Activated B cell treated with CpG ODN at 0.5 μM for 24 hours (primary cell): ENCODE measurements at regions not wholly inside any gene's neighbourhood (a gene's known extent, or its start where the extent isn't known, plus 50 kb on each side); places are given as distances from the start of the nearest gene placed in this dataset.

ENCODE experiments used
- ATAC-seq: fragments of 200-7000 bp; cut with Tn5 transposase; one replicate; pipeline ENCODE4 v1.10.0; 2021; ENCODE audit warnings: low read depth, mild to moderate bottlenecking, moderate library complexity
- CTCF ChIA-PET: fragments of 350-600 bp; sonication (Branson Sonifier 250); formaldehyde crosslinking; loops from one replicate; lab custom pipeline; 2021; ENCODE audit warnings: antibody characterized with exemption; lab: Charles Lee
- POLR2A ChIA-PET: fragments of 350-600 bp; sonication (Branson Sonifier 250); formaldehyde crosslinking; loops from one replicate; lab custom pipeline; 2021; ENCODE audit warnings: antibody characterized with exemption; lab: Charles Lee
- DNase-seq: peaks from one replicate; pipeline ENCODE4 v3.0.0; 2022
- H3K27ac Mint-ChIP-seq: one replicate; pipeline ENCODE4 v1.8.0; 2020; ENCODE audit warnings: mixed read lengths
- H3K27me3 Mint-ChIP-seq: one replicate; pipeline ENCODE4 v1.8.0; 2021; ENCODE audit warnings: mixed read lengths
- H3K36me3 Mint-ChIP-seq: one replicate; pipeline ENCODE4 v1.8.0; 2021; ENCODE audit warnings: low read depth, mixed read lengths
- H3K4me1 Mint-ChIP-seq: one replicate; pipeline ENCODE4 v1.8.0; 2021; ENCODE audit warnings: mixed read lengths
- H3K4me3 Mint-ChIP-seq: one replicate; pipeline ENCODE4 v1.8.0; 2020; ENCODE audit warnings: mild to moderate bottlenecking, mixed read lengths
- H3K9me3 Mint-ChIP-seq: one replicate; pipeline ENCODE4 v1.8.0; 2020; ENCODE audit warnings: mixed read lengths
- intact Hi-C: fragments of 100-400 bp; cut with micrococcal nuclease; formaldehyde crosslinking; loops from one replicate; pipeline ENCODE4 v1.15.1; 2024
- TF ChIP-seq, protein P1 (sequence below): fragments of 200-600 bp; IDR thresholded peaks from one replicate; pipeline ENCODE4 v1.8.0; 2022; ENCODE audit warnings: antibody characterized with exemption, mild to moderate bottlenecking

DNA sequence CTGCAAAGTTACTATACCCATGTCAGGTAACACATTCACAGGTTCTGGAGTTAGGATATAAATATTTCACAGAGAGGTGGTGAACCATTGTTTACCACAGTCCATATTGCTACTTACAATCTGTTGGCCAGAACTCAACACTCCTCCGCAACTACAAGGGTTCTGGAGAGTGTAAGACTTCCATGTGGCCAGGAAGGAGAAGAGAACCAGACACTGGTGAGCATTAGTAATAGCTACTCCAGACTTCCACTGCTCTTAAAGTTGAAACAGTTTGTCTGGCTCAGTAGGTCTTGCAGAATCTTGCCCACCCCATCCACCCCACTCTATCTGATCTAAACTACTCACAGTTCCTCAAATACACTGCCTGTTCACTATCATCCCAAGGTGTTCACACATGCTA lies 369.6 kb downstream of the DUSP6 start:
- TF ChIP-seq, protein P1, sequence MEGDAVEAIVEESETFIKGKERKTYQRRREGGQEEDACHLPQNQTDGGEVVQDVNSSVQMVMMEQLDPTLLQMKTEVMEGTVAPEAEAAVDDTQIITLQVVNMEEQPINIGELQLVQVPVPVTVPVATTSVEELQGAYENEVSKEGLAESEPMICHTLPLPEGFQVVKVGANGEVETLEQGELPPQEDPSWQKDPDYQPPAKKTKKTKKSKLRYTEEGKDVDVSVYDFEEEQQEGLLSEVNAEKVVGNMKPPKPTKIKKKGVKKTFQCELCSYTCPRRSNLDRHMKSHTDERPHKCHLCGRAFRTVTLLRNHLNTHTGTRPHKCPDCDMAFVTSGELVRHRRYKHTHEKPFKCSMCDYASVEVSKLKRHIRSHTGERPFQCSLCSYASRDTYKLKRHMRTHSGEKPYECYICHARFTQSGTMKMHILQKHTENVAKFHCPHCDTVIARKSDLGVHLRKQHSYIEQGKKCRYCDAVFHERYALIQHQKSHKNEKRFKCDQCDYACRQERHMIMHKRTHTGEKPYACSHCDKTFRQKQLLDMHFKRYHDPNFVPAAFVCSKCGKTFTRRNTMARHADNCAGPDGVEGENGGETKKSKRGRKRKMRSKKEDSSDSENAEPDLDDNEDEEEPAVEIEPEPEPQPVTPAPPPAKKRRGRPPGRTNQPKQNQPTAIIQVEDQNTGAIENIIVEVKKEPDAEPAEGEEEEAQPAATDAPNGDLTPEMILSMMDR = no peak
- no peak overlapping the region for H3K27ac Mint-ChIP-seq
- no peaks in the 10 kb centered on the region for H3K9me3 Mint-ChIP-seq
- intact Hi-C loops = no loop called here
- DNase-seq (no peak), ATAC-seq (no peak)
- H3K4me3 Mint-ChIP-seq = no peak overlapping the region
- CTCF ChIA-PET = no interaction called here
- H3K36me3 Mint-ChIP-seq = no peaks in the 10 kb centered on the region
- peaks cover 2% of the 10 kb centered on the region for H3K27me3 Mint-ChIP-seq
- H3K4me1 Mint-ChIP-seq = no peaks in the 10 kb centered on the region
- POLR2A ChIA-PET = no interaction called here

DNA sequence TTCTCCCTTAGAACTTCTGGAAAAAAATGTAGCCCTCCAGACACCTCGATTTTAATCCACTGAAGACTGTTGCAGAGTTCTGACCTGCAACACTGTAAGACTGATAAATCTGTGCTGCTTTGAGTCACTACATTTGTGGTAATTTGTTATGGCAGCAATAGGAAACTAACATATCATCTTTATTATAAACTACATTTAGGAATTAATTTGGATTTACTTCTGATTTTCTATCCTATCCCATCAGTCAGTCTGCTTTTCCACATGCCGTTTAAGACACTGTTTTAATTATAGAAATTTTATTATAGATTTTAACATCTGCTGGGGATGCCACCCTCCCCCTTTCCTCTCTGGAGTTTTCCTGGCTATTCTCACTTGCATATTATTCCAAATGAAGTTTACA lies 375.2 kb downstream of the DUSP6 start:
- TF ChIP-seq, protein P1 = no peak
- Mint-ChIP-seq H3K36me3 (no peaks in the 10 kb centered on the region), H3K27ac (no peak overlapping the region), H3K27me3 (peaks cover 3% of the 10 kb centered on the region), H3K9me3 (no peaks in the 10 kb centered on the region), H3K4me3 (no peak overlapping the region), H3K4me1 (no peaks in the 10 kb centered on the region)
- ChIA-PET CTCF (no interaction called here), POLR2A (no interaction called here)
- intact Hi-C loops = no loop called here
- DNase-seq (no peak), ATAC-seq (no peak)

DNA sequence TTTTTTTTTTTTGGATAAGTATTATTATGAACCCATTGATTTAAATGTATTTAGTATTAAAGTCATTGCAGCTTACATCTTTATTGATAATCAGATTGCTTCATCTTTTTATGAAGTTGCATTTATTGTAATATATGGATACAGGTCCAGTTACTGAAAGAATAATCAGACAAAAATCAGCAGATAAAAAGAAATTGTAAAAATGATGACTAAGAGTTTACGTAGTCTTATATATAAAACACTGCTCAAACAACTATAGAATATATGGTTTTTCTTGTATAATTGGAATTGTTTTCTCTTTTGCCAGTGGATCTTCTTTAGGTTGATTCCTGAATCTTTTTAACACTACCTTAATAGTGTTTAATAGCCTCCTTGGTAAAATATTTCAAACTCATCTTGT lies 378.3 kb downstream of the DUSP6 start:
- POLR2A ChIA-PET = no interaction called here
- Mint-ChIP-seq H3K27ac (no peak overlapping the region), H3K4me3 (no peak overlapping the region), H3K9me3 (no peaks in the 10 kb centered on the region), H3K27me3 (peaks cover 3% of the 10 kb centered on the region), H3K36me3 (no peaks in the 10 kb centered on the region), H3K4me1 (no peaks in the 10 kb centered on the region)
- no peak for ATAC-seq
- intact Hi-C loops = no loop called here
- CTCF ChIA-PET = no interaction called here
- DNase-seq = no peak
- TF ChIP-seq, protein P1 = no peak

DNA sequence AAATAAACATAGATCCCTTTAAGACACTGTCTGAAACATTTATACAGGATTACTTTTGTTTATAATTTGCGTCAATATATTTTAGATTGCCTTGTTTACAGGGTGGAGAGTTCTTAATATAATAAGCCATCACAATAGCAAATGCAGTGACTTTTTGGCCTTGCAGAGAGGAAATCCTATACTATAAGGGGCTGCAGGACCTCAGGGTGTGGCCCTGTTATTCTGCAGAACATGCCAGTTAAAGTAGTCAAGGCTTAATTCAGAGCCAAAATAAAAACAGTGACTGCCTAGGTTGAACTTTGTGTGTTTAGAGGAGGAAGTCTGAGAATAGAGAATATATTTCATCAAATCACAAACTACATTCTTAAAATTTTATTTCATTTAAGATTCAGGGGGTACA lies 381.6 kb downstream of the DUSP6 start:
- ATAC-seq (no peak), DNase-seq (no peak)
- intact Hi-C loops = no loop called here
- H3K9me3 Mint-ChIP-seq = no peaks in the 10 kb centered on the region
- peaks cover 3% of the 10 kb centered on the region for H3K27me3 Mint-ChIP-seq
- H3K36me3 Mint-ChIP-seq = no peaks in the 10 kb centered on the region
- CTCF ChIA-PET = no interaction called here
- no peak overlapping the region for H3K4me3 Mint-ChIP-seq
- H3K4me1 Mint-ChIP-seq = no peaks in the 10 kb centered on the region
- TF ChIP-seq, protein P1 = no peak
- POLR2A ChIA-PET = no interaction called here
- no peak overlapping the region for H3K27ac Mint-ChIP-seq

DNA sequence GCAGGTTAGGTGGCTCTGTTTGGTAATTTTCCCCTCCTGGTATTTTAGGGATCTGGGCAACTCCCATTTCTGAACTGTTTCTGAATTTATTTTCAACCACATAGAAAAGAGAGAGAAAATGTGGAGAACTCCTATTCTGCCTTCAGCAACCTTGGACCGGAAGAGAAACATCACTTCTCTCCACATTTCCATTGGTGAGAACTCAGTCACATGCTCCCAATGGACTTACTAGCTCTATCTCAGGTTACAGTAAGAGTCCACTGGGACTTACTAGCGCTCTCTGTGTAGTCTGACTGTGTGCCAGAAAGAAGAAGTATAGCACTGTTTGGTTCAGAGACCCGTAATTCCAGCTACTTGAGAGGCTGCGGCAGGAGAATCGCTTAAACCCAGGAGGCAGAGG lies 383.2 kb downstream of the DUSP6 start:
- Mint-ChIP-seq H3K36me3 (no peaks in the 10 kb centered on the region), H3K27me3 (no peaks in the 10 kb centered on the region), H3K4me3 (no peak overlapping the region), H3K9me3 (no peaks in the 10 kb centered on the region), H3K4me1 (no peaks in the 10 kb centered on the region), H3K27ac (no peak overlapping the region)
- DNase-seq = no peak
- CTCF ChIA-PET = interaction anchor here (0.6 kb wide), 1 partner anchor 11 kb away, joined by 3 read pairs; no protein-coding TSS in a partner anchor
- ATAC-seq = no peak
- POLR2A ChIA-PET = no interaction called here
- TF ChIP-seq, protein P1 = no peak
- intact Hi-C loops = no loop called here
